H1 (cell line): ENCODE measurements at regions not wholly inside any gene's neighbourhood (a gene's known extent, or its start where the extent isn't known, plus 50 kb on each side); places are given as distances from the start of the nearest gene placed in this dataset.

Experiments
- CTCF ChIA-PET: fragments of 300-600 bp; sonication (Branson Sonifier 250); formaldehyde crosslinking; loops from one replicate; lab custom pipeline; 2021; ENCODE audit not compliant: partially characterized antibody; lab: Charles Lee
- POLR2A ChIA-PET: fragments of 300-600 bp; sonication (Branson Sonifier 250); formaldehyde crosslinking; loops from one replicate; lab custom pipeline; 2021; ENCODE audit warnings: inconsistent platforms; ENCODE audit not compliant: partially characterized antibody; lab: Charles Lee
- DNase-seq, 2 experiments: peaks; one replicate each; pipeline versions ENCODE4 v3.0.0 to v3.0.0-alpha.2; 2010 to 2022; ENCODE audit warnings: low spot score in 2 of 2, low read depth in 1 of 2, mixed read lengths in 1 of 2
- FAIRE-seq: peaks from 2 replicates; lab custom pipeline; 2011; peaks lifted over from hg19 to GRCh38; lab: Jason Lieb, UNC
- H2AFZ ChIP-seq: 2 replicates; pipeline ENCODE4 v1.8.1; 2012; ENCODE audit warnings: low read length, inconsistent platforms
- H2AK5ac ChIP-seq: 2 replicates; pipeline ENCODE4 v1.6.1; 2013; ENCODE audit warnings: low read depth, low read length
- H2BK120ac ChIP-seq: replicated peaks from 2 replicates; pipeline ENCODE3; 2013; ENCODE audit warnings: low read depth, low read length, inconsistent platforms
- H2BK12ac ChIP-seq: 2 replicates; pipeline ENCODE4 v1.6.1; 2013; ENCODE audit warnings: low read depth, low read length
- H2BK15ac ChIP-seq: 2 replicates; pipeline ENCODE4 v1.6.1; 2013; ENCODE audit warnings: low read length
- H2BK20ac ChIP-seq: 2 replicates; pipeline ENCODE4 v1.6.1; 2013; ENCODE audit warnings: low read length
- H2BK5ac ChIP-seq: 2 replicates; pipeline ENCODE4 v1.6.1; 2013; ENCODE audit warnings: low read depth, low read length
- H3K14ac ChIP-seq: 2 replicates; pipeline ENCODE4 v1.6.1; 2013; ENCODE audit warnings: inconsistent platforms; ENCODE audit not compliant: insufficient read length
- H3K18ac ChIP-seq: 2 replicates; pipeline ENCODE4 v1.6.1; 2013; ENCODE audit warnings: low read length; ENCODE audit errors: extremely low read depth
- H3K23ac ChIP-seq: 2 replicates; pipeline ENCODE4 v1.6.1; 2013; ENCODE audit warnings: inconsistent platforms; ENCODE audit not compliant: insufficient read length
- H3K23me2 ChIP-seq: 2 replicates; pipeline ENCODE4 v1.6.1; 2013; ENCODE audit warnings: low read depth, low read length
- H3K27ac ChIP-seq: 2 replicates; pipeline ENCODE4 v1.6.1; 2011; ENCODE audit warnings: low read depth, low read length, inconsistent platforms
- H3K27me3 ChIP-seq, 4 experiments: replicated peaks in 1 of 4; 1 replicate in 1 of 4; 2 replicates in 3 of 4; pipeline versions ENCODE4 v1.6.1 to v1.8.1; 2011 to 2013; ENCODE audit warnings: low read length in 3 of 4, mild to moderate bottlenecking in 3 of 4, inconsistent platforms in 2 of 4, mixed read lengths in 2 of 4, moderate library complexity in 1 of 4; ENCODE audit not compliant: control insufficient read depth in 3 of 4, insufficient read depth in 3 of 4; ENCODE audit errors: extremely low read depth in 1 of 4
- H3K36me3 ChIP-seq, 4 experiments: 2 replicates each; pipeline versions ENCODE4 v1.6.1 to v1.8.1; 2011 to 2013; ENCODE audit warnings: mild to moderate bottlenecking in 4 of 4, low read length in 3 of 4, moderate library complexity in 2 of 4, control low read depth in 1 of 4, inconsistent platforms in 1 of 4; ENCODE audit not compliant: insufficient read depth in 4 of 4, control insufficient read depth in 2 of 4
- H3K4ac ChIP-seq: replicated peaks from 2 replicates; pipeline ENCODE3; 2013; ENCODE audit warnings: low read length, low read depth, mixed read lengths, inconsistent platforms; ENCODE audit not compliant: insufficient read length
- H3K4me1 ChIP-seq, 4 experiments: replicated peaks in 1 of 4; 1 replicate in 1 of 4; 2 replicates in 3 of 4; pipeline versions ENCODE4 v1.6.1 to v1.8.1; 2011 to 2013; ENCODE audit warnings: low read length in 3 of 4, inconsistent platforms in 2 of 4, mixed read lengths in 1 of 4; ENCODE audit not compliant: insufficient read depth in 4 of 4, control insufficient read depth in 3 of 4
- H3K4me2 ChIP-seq, 2 experiments: 2 replicates each; pipeline versions ENCODE4 v1.6.1 to v1.8.1; 2011 to 2013; ENCODE audit warnings: low read depth in 2 of 2, low read length in 2 of 2, control low read depth in 1 of 2, inconsistent platforms in 1 of 2, mild to moderate bottlenecking in 1 of 2; ENCODE audit not compliant: insufficient read depth in 1 of 2
- H3K4me3 ChIP-seq, 4 experiments: fragments of 200-600, 300-600 bp in 1 of 4; sonication (generic), shearing (Covaris generic), sonication (Bioruptor Twin) in 1 of 4; 2 replicates each; pipeline versions ENCODE4 v1.5.1 to v1.8.1; 2011 to 2016; ENCODE audit warnings: low read length in 4 of 4, low read depth in 3 of 4, control low read depth in 2 of 4, inconsistent platforms in 2 of 4, mild to moderate bottlenecking in 2 of 4, mixed read lengths in 1 of 4, moderate library complexity in 1 of 4; ENCODE audit not compliant: insufficient read depth in 2 of 4; ENCODE audit errors: extremely low read depth in 1 of 4
- H3K56ac ChIP-seq: replicated peaks from 2 replicates; pipeline ENCODE3; 2013; ENCODE audit warnings: low read depth, mild to moderate bottlenecking, mixed read lengths, low read length, inconsistent platforms; ENCODE audit not compliant: insufficient read length
- H3K79me1 ChIP-seq: 2 replicates; pipeline ENCODE4 v1.6.1; 2013; ENCODE audit warnings: low read depth, low read length, control low read depth
- H3K79me2 ChIP-seq, 2 experiments: 2 replicates each; pipeline versions ENCODE4 v1.6.1 to v1.8.1; 2012 to 2013; ENCODE audit warnings: low read length in 2 of 2, mild to moderate bottlenecking in 2 of 2, inconsistent platforms in 1 of 2; ENCODE audit not compliant: insufficient read depth in 2 of 2, control insufficient read depth in 1 of 2
- H3K9ac ChIP-seq, 4 experiments: replicated peaks in 1 of 4; 1 replicate in 1 of 4; 2 replicates in 3 of 4; pipeline versions ENCODE4 v1.6.1 to v1.8.1; 2011 to 2013; ENCODE audit warnings: low read depth in 3 of 4, low read length in 3 of 4, control low read depth in 2 of 4, mild to moderate bottlenecking in 2 of 4, moderate library complexity in 2 of 4, inconsistent platforms in 1 of 4; ENCODE audit errors: extremely low read depth in 1 of 4
- H3K9me3 ChIP-seq, 2 experiments: 2 replicates each; pipeline versions ENCODE4 v1.6.1 to v1.8.1; 2012 to 2013; ENCODE audit warnings: mild to moderate bottlenecking in 2 of 2, moderate library complexity in 2 of 2, control low read depth in 1 of 2, inconsistent platforms in 1 of 2, low read depth in 1 of 2, low read length in 1 of 2, mixed read lengths in 1 of 2; ENCODE audit not compliant: insufficient read depth in 2 of 2
- H4K20me1 ChIP-seq, 2 experiments: replicated peaks in 1 of 2; 2 replicates each; pipeline versions ENCODE3 to v1.8.1; 2011 to 2013; ENCODE audit warnings: inconsistent platforms in 2 of 2, low read length in 2 of 2, mild to moderate bottlenecking in 1 of 2; ENCODE audit not compliant: insufficient read depth in 2 of 2, control insufficient read depth in 1 of 2
- H4K5ac ChIP-seq: 2 replicates; pipeline ENCODE4 v1.6.1; 2013; ENCODE audit warnings: low read length, low read depth, mixed read lengths, inconsistent platforms; ENCODE audit not compliant: insufficient read length
- H4K8ac ChIP-seq: 2 replicates; pipeline ENCODE4 v1.8.0; 2013; ENCODE audit warnings: mild to moderate bottlenecking, moderate library complexity, low read length, inconsistent platforms; ENCODE audit not compliant: insufficient read depth; ENCODE audit errors: extremely low read depth
- H4K91ac ChIP-seq: replicated peaks from 2 replicates; pipeline ENCODE3; 2013; ENCODE audit warnings: low read length, mixed read lengths, inconsistent platforms; ENCODE audit not compliant: insufficient read length
- CBX8 ChIP-seq: fragments of 300-800, 300-1000 bp; sonication (generic); IDR thresholded peaks from 2 replicates; pipeline ENCODE4 v1.7.1; 2016; ENCODE audit warnings: low read depth, low read length, borderline replicate concordance
- CTBP2 ChIP-seq: IDR thresholded peaks from 2 replicates; pipeline ENCODE4 v1.7.0; 2011; ENCODE audit warnings: borderline replicate concordance, mild to moderate bottlenecking, moderate library complexity, mixed read lengths, low read length; ENCODE audit not compliant: insufficient read depth, insufficient read length
- E2F6 ChIP-seq: IDR thresholded peaks from 2 replicates; pipeline ENCODE4 v1.6.1; 2012; ENCODE audit warnings: inconsistent platforms
- EP300 ChIP-seq, 2 experiments: IDR thresholded peaks; 1 replicate in 1 of 2; 2 replicates in 1 of 2; pipeline ENCODE4 v1.6.1; 2011 to 2012; ENCODE audit warnings: low read depth in 2 of 2, low read length in 2 of 2, mild to moderate bottlenecking in 2 of 2, borderline replicate concordance in 1 of 2, inconsistent platforms in 1 of 2, moderate library complexity in 1 of 2
- JUN ChIP-seq: IDR thresholded peaks from 2 replicates; pipeline ENCODE4 v1.6.1; 2011; ENCODE audit warnings: low read depth, mild to moderate bottlenecking, improper control_type of control experiment, low read length
- JUND ChIP-seq: IDR thresholded peaks from 2 replicates; pipeline ENCODE4 v1.6.1; 2011; ENCODE audit warnings: mild to moderate bottlenecking, improper control_type of control experiment, low read length
- MAFK ChIP-seq: IDR thresholded peaks from 2 replicates; pipeline ENCODE4 v1.6.1; 2012; ENCODE audit warnings: low read depth, mild to moderate bottlenecking, improper control_type of control experiment, low read length
- NANOG ChIP-seq: IDR thresholded peaks from 2 replicates; pipeline ENCODE4 v1.6.1; 2011; ENCODE audit warnings: low read length, low read depth, mild to moderate bottlenecking, inconsistent platforms; ENCODE audit not compliant: insufficient read depth, poor library complexity, severe bottlenecking
- POLR2A ChIP-seq, 2 experiments: IDR thresholded peaks; 1 replicate in 1 of 2; 2 replicates in 1 of 2; pipeline ENCODE4 v1.6.1; 2011; ENCODE audit warnings: low read depth in 2 of 2, low read length in 2 of 2, mild to moderate bottlenecking in 2 of 2; ENCODE audit errors: control extremely low read depth in 1 of 2
- RAD21 ChIP-seq, 2 experiments: IDR thresholded peaks in 1 of 2; conservative IDR thresholded peaks in 1 of 2; 2 replicates each; pipeline ENCODE4 v1.6.1; 2011; ENCODE audit warnings: low read depth in 2 of 2, low read length in 2 of 2, improper control_type of control experiment in 1 of 2, inconsistent platforms in 1 of 2, mild to moderate bottlenecking in 1 of 2, moderate library complexity in 1 of 2
- SAP30 ChIP-seq: fragments of 300-600 bp; sonication (generic); IDR thresholded peaks from 2 replicates; pipeline ENCODE4 v1.7.1; 2012; ENCODE audit warnings: low read length, moderate library complexity, mild to moderate bottlenecking, inconsistent platforms; ENCODE audit not compliant: insufficient read depth, insufficient replicate concordance
- SIRT6 ChIP-seq: IDR thresholded peaks from one replicate; pipeline ENCODE4 v1.7.1; 2012; ENCODE audit warnings: low read length, inconsistent platforms
- SP2 ChIP-seq: IDR thresholded peaks from 2 replicates; pipeline ENCODE4 v1.6.1; 2012; ENCODE audit warnings: mild to moderate bottlenecking, low read length, inconsistent platforms
- TBP ChIP-seq: IDR thresholded peaks from 2 replicates; pipeline ENCODE4 v1.6.1; 2011; ENCODE audit warnings: low read depth, low read length, improper control_type of control experiment
- TCF12 ChIP-seq: IDR thresholded peaks from 2 replicates; pipeline ENCODE4 v1.6.1; 2011; ENCODE audit warnings: low read depth, mild to moderate bottlenecking, low read length
- WGBS, 2 experiments: shearing (Covaris generic) in 1 of 2; methylation state at CpG; one replicate each; pipeline versions ENCODE4 v1.1.6 to v1.1.7; 2013 to 2015; ENCODE audit warnings: low lambda C conversion rate in 2 of 2, mixed read lengths in 2 of 2, inconsistent platforms in 1 of 2, low coverage in 1 of 2, missing lambda C conversion rate in 1 of 2; ENCODE audit not compliant: insufficient replicate concordance in 2 of 2, insufficient coverage in 1 of 2, insufficient read length in 1 of 2; ENCODE audit errors: extremely low coverage in 1 of 2, missing lambda C conversion rate in 1 of 2; 5-methylcytosine and 5-hydroxymethylcytosine counted together

DNA sequence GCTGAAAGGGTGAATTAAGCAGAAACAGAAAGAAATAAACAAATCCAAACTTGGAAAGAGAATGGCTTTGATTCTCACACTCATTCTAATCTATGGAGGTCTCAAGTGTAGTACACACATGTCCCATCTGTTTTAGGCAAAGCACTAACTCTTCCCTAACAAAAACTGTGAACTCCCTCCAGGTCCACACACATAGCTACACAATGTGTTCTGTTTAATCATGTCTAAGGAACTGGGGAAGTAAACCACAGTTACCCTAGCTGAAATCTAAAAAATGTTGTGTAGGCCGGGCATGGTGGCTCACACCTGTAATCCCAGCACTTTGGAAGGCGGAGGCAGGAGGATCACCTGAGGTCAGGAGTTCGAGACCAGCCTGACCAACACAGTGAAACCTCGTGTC is 118.7 kb upstream of the FST start:
- no peak for FAIRE-seq
- no peak overlapping the region for H3K4me2 ChIP-seq
- H3K23me2 ChIP-seq = no peaks in the 10 kb centered on the region
- no peak for DNase-seq
- H3K9ac ChIP-seq = no peak overlapping the region
- ChIA-PET POLR2A (no interaction called here), CTCF (no interaction called here)
- no peaks in the 10 kb centered on the region for H3K4me1 ChIP-seq
- H2AFZ ChIP-seq = no peak overlapping the region
- no peak overlapping the region for H4K5ac ChIP-seq
- no peak overlapping the region for H2AK5ac ChIP-seq
- no peak overlapping the region for H2BK120ac ChIP-seq
- no peak overlapping the region for H2BK12ac ChIP-seq
- no peaks in the 10 kb centered on the region for H3K36me3 ChIP-seq
- H4K20me1 ChIP-seq = no peaks in the 10 kb centered on the region
- no peak overlapping the region for H4K8ac ChIP-seq
- no peak overlapping the region for H3K23ac ChIP-seq
- no peak overlapping the region for H2BK15ac ChIP-seq
- no peak overlapping the region for H3K18ac ChIP-seq
- H2BK5ac ChIP-seq = no peak overlapping the region
- H3K56ac ChIP-seq = no peak overlapping the region
- 95% methylated on average over 4 of the region's 4 CpGs; no CpG with 5 or more reads in 1 of the 2 experiments for WGBS, 2 experiments
- H3K4me3 ChIP-seq = no peak overlapping the region
- no peaks in the 10 kb centered on the region for H3K9me3 ChIP-seq
- no peak overlapping the region for H2BK20ac ChIP-seq
- H3K27me3 ChIP-seq = no peaks in the 10 kb centered on the region
- no peaks in the 10 kb centered on the region for H3K79me2 ChIP-seq
- H4K91ac ChIP-seq = no peak overlapping the region
- no peak overlapping the region for H3K27ac ChIP-seq
- H3K14ac ChIP-seq = no peak overlapping the region
- no peak overlapping the region for H3K4ac ChIP-seq
- H3K79me1 ChIP-seq = no peaks in the 10 kb centered on the region
- TF ChIP-seq TCF12 = no peak
- no peak for TF ChIP-seq SAP30
- no peak for TF ChIP-seq JUND
- TF ChIP-seq JUN = no peak
- TF ChIP-seq SIRT6 = no peak
- TF ChIP-seq EP300 (IDR thresholded peaks at IDR 0.05; ENCODE audit: borderline replicate concordance in 1 of 2, low read depth in 2 of 2, low read length in 2 of 2) = no peak
- no peak for TF ChIP-seq NANOG
- TF ChIP-seq TBP = no peak
- no peak for TF ChIP-seq SP2
- TF ChIP-seq CBX8 = no peak
- no peak for TF ChIP-seq POLR2A (IDR thresholded peaks at IDR 0.05; ENCODE audit: control extremely low read depth in 1 of 2, low read depth in 2 of 2, low read length in 2 of 2)
- TF ChIP-seq MAFK = no peak
- no peak for TF ChIP-seq E2F6
- no peak for TF ChIP-seq RAD21 (IDR thresholded peaks at IDR 0.05 in 1 of 2, conservative IDR thresholded peaks at IDR 0.05 in 1 of 2; ENCODE audit: low read depth in 2 of 2, low read length in 2 of 2)
- TF ChIP-seq CTBP2 = no peak
